Panc1 (cell line): ENCODE measurements at regions not wholly inside any gene's neighbourhood (a gene's known extent, or its start where the extent isn't known, plus 50 kb on each side); places are given as distances from the start of the nearest gene placed in this dataset.

Experiments
- ATAC-seq: fragments of 200-7000 bp; cut with Tn5 transposase; 2 replicates; pipeline ENCODE4 v1.9.1; 2020; ENCODE audit warnings: mild to moderate bottlenecking, moderate library complexity
- BruUV-seq: library from RNA; stranded (reverse); fragments of 400-500 nt; replicated peaks from 2 replicates; lab custom pipeline; 2021; lab: Mats Ljungman, UMichigan
- CTCF ChIA-PET: fragments of 300-600 bp; sonication (Branson Sonifier 250); formaldehyde crosslinking; loops from one replicate; lab custom pipeline; 2022; ENCODE audit warnings: antibody characterized with exemption; lab: Charles Lee
- POLR2A ChIA-PET: fragments of 300-600 bp; sonication (Branson Sonifier 250); formaldehyde crosslinking; loops from one replicate; lab custom pipeline; 2022; ENCODE audit warnings: antibody characterized with exemption; lab: Charles Lee
- DNase-seq: peaks from one replicate; pipeline ENCODE4 v3.0.0-alpha.2; 2010; ENCODE audit warnings: low read depth, low spot score
- H3K27ac ChIP-seq: 2 replicates; pipeline ENCODE4 v1.5.1; 2011; ENCODE audit warnings: mild to moderate bottlenecking, low read length, inconsistent platforms
- H3K27me3 ChIP-seq: fragments of 200-500 bp; sonication (Bioruptor generic); 2 replicates; pipeline ENCODE4 v1.6.0; 2014; ENCODE audit warnings: low read length, inconsistent platforms; ENCODE audit not compliant: control insufficient read depth, insufficient read depth
- H3K36me3 ChIP-seq: fragments of 200-500 bp; sonication (Bioruptor generic); 2 replicates; pipeline ENCODE4 v1.5.1; 2014; ENCODE audit warnings: inconsistent platforms, mild to moderate bottlenecking, low read length, moderate library complexity; ENCODE audit not compliant: control insufficient read depth, insufficient read depth
- H3K4me1 ChIP-seq: 2 replicates; pipeline ENCODE4 v1.5.1; 2011; ENCODE audit warnings: inconsistent platforms, mild to moderate bottlenecking, low read length, moderate library complexity; ENCODE audit not compliant: control insufficient read depth, insufficient read depth
- H3K4me3 ChIP-seq, 2 experiments: 2 replicates each; pipeline ENCODE4 v1.5.1; 2011 to 2012; ENCODE audit warnings: low read depth in 2 of 2, low read length in 2 of 2, mild to moderate bottlenecking in 2 of 2, inconsistent platforms in 1 of 2, moderate library complexity in 1 of 2
- H3K9me3 ChIP-seq: fragments of 200-500 bp; sonication (Bioruptor generic); 2 replicates; pipeline ENCODE4 v1.5.1; 2014; ENCODE audit warnings: low read depth, mild to moderate bottlenecking, inconsistent platforms, low read length, moderate library complexity; ENCODE audit not compliant: control insufficient read depth, insufficient read depth
- POLR2AphosphoS5 ChIP-seq: IDR thresholded peaks from 2 replicates; pipeline ENCODE4 v1.6.1; 2012; ENCODE audit warnings: mild to moderate bottlenecking, low read depth, low read length, moderate library complexity
- SIN3A ChIP-seq: IDR thresholded peaks from 2 replicates; pipeline ENCODE4 v1.6.1; 2012; ENCODE audit warnings: low read depth, mild to moderate bottlenecking, low read length, moderate library complexity, borderline replicate concordance; ENCODE audit not compliant: insufficient read depth
- TCF7L2 ChIP-seq: IDR thresholded peaks from 2 replicates; pipeline ENCODE4 v1.6.1; 2011; ENCODE audit warnings: mild to moderate bottlenecking, low read depth, low read length, inconsistent platforms
- in situ Hi-C: cut with HindIII; loops from 2 replicates; pipeline ENCODE4 v1.10.0; 2016; ENCODE audit warnings: low sequenced_read_pairs, low pct_unique_long_range_greater_than_20kb
- intact Hi-C: fragments of 100-400 bp; cut with micrococcal nuclease; formaldehyde crosslinking; loops from one replicate; pipeline ENCODE4 v1.10.0; 2022; ENCODE audit not compliant: unreplicated experiment
- TF ChIP-seq, protein P1 (sequence below), 2 experiments: IDR thresholded peaks; 2 replicates each; pipeline ENCODE4 v1.6.1; 2011 to 2012; ENCODE audit warnings: low read depth in 2 of 2, control low read depth in 1 of 2, low read length in 1 of 2, mild to moderate bottlenecking in 1 of 2, moderate library complexity in 1 of 2; ENCODE audit not compliant: insufficient read depth in 1 of 2
- TF ChIP-seq, protein P2 (sequence below): fragments of 450-650 bp; IDR thresholded peaks from 2 replicates; pipeline ENCODE4 v1.5.1; 2017; ENCODE audit warnings: mild to moderate bottlenecking

DNA sequence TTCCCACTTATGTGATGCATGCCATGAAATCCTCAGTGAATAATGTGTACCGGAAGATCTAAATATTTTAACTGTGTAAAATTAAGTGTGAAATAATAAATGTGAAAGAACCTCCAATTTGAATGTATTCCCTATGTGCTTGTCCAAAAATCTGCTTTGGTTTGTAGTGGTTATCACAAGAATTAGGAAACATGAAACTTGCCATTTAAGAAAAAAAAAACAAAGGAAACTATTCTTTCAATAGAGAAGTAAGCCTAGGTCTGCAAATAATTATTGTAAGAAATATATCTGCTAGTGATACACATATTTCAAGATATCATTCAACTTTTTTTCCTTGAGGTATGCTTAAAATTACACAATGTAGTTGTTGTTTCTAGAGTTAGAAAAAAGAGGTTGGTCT is 500.4 kb downstream of the SLC6A15 start:
- POLR2A ChIA-PET: no interaction called here
- TF ChIP-seq, protein P1, sequence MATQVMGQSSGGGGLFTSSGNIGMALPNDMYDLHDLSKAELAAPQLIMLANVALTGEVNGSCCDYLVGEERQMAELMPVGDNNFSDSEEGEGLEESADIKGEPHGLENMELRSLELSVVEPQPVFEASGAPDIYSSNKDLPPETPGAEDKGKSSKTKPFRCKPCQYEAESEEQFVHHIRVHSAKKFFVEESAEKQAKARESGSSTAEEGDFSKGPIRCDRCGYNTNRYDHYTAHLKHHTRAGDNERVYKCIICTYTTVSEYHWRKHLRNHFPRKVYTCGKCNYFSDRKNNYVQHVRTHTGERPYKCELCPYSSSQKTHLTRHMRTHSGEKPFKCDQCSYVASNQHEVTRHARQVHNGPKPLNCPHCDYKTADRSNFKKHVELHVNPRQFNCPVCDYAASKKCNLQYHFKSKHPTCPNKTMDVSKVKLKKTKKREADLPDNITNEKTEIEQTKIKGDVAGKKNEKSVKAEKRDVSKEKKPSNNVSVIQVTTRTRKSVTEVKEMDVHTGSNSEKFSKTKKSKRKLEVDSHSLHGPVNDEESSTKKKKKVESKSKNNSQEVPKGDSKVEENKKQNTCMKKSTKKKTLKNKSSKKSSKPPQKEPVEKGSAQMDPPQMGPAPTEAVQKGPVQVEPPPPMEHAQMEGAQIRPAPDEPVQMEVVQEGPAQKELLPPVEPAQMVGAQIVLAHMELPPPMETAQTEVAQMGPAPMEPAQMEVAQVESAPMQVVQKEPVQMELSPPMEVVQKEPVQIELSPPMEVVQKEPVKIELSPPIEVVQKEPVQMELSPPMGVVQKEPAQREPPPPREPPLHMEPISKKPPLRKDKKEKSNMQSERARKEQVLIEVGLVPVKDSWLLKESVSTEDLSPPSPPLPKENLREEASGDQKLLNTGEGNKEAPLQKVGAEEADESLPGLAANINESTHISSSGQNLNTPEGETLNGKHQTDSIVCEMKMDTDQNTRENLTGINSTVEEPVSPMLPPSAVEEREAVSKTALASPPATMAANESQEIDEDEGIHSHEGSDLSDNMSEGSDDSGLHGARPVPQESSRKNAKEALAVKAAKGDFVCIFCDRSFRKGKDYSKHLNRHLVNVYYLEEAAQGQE (IDR thresholded peaks at IDR 0.05; ENCODE audit: insufficient read depth in 1 of 2, low read depth in 2 of 2, low read length in 1 of 2): no peak
- TF ChIP-seq SIN3A (no peak), POLR2AphosphoS5 (no peak), TCF7L2 (no peak)
- TF ChIP-seq, protein P2, sequence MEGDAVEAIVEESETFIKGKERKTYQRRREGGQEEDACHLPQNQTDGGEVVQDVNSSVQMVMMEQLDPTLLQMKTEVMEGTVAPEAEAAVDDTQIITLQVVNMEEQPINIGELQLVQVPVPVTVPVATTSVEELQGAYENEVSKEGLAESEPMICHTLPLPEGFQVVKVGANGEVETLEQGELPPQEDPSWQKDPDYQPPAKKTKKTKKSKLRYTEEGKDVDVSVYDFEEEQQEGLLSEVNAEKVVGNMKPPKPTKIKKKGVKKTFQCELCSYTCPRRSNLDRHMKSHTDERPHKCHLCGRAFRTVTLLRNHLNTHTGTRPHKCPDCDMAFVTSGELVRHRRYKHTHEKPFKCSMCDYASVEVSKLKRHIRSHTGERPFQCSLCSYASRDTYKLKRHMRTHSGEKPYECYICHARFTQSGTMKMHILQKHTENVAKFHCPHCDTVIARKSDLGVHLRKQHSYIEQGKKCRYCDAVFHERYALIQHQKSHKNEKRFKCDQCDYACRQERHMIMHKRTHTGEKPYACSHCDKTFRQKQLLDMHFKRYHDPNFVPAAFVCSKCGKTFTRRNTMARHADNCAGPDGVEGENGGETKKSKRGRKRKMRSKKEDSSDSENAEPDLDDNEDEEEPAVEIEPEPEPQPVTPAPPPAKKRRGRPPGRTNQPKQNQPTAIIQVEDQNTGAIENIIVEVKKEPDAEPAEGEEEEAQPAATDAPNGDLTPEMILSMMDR: no peak
- ATAC-seq: no peak
- Histone ChIP-seq H3K4me1 (no peaks in the 10 kb centered on the region), H3K27me3 (no peaks in the 10 kb centered on the region), H3K27ac (no peak overlapping the region), H3K36me3 (no peaks in the 10 kb centered on the region), H3K4me3 (no peak overlapping the region), H3K9me3 (no peaks in the 10 kb centered on the region)
- CTCF ChIA-PET: no interaction called here
- in situ Hi-C loops: no loop called here
- no peak for DNase-seq
- BruUV-seq: no TSS peak
- intact Hi-C loops: no loop called here

DNA sequence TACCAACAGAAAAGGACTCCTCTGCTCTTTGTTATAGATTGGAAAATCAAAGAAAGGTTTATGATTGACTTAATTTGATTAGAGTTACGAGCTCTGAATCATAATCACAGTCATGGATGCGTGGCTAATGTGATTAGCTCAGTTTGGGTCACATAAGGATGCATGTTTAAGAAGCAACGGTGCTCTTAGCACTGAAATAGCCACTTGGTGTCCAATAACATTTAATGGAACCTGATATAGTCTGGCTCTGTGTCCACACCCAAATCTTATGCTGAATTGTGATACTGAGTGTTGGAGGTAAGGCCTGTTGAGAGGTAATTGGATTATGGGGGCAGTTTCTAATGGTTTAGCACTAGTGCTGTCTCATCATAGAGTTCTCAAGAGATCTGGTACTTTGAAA is 501.6 kb downstream of the SLC6A15 start:
- Histone ChIP-seq H3K36me3 (no peaks in the 10 kb centered on the region), H3K27me3 (no peaks in the 10 kb centered on the region), H3K4me3 (no peak overlapping the region), H3K4me1 (no peaks in the 10 kb centered on the region), H3K27ac (no peak overlapping the region), H3K9me3 (no peaks in the 10 kb centered on the region)
- ATAC-seq (no peak), DNase-seq (no peak)
- TF ChIP-seq POLR2AphosphoS5 (no peak), SIN3A (no peak), TCF7L2 (no peak)
- TF ChIP-seq, protein P1 (IDR thresholded peaks at IDR 0.05; ENCODE audit: insufficient read depth in 1 of 2, low read depth in 2 of 2, low read length in 1 of 2): no peak
- TF ChIP-seq, protein P2: no peak
- no TSS peak for BruUV-seq
- in situ Hi-C loops (no loop called here), intact Hi-C loops (no loop called here)
- ChIA-PET POLR2A (no interaction called here), CTCF (no interaction called here)
